ENCODE measurements at regions not wholly inside any gene's neighbourhood (a gene's known extent, or its start where the extent isn't known, plus 50 kb on each side); places are given as distances from the start of the nearest gene placed in this dataset.

- no peak for TF ChIP-seq SIN3A (conservative IDR thresholded peaks at IDR 0.05 in 1 of 2, IDR thresholded peaks at IDR 0.05 in 1 of 2; ENCODE audit: low read depth in 1 of 2, low read length in 2 of 2)
- TF ChIP-seq SRF (IDR thresholded peaks at IDR 0.05; ENCODE audit: low read depth, low read length), result no peak
- TF ChIP-seq CEBPB (IDR thresholded peaks at IDR 0.05; ENCODE audit: low read depth, low read length), result no peak
- no peak for TF ChIP-seq KDM1A (IDR thresholded peaks at IDR 0.05; ENCODE audit: borderline replicate concordance, low read length)
- no peak for TF ChIP-seq CHD2 (IDR thresholded peaks at IDR 0.05; ENCODE audit: low read length)
- TF ChIP-seq BRCA1 (IDR thresholded peaks at IDR 0.05; ENCODE audit: low read depth, low read length), result no peak
- no peak for TF ChIP-seq HDAC6 (IDR thresholded peaks at IDR 0.05; ENCODE audit: low read depth, low read length)
These were observed 110.9 kb upstream of the PRLR start (continued) for GRCh38 chr5:35341189-35341588.

All from H1 (cell line).